SK-N-SH (cell line): ENCODE measurements at regions not wholly inside any gene's neighbourhood (a gene's known extent, or its start where the extent isn't known, plus 50 kb on each side); places are given as distances from the start of the nearest gene placed in this dataset.

Source experiments
- ELF1 ChIP-seq: IDR thresholded peaks from 2 replicates; pipeline ENCODE4 v1.4.0; 2012
- GABPA ChIP-seq: IDR thresholded peaks from 2 replicates; pipeline ENCODE4 v1.4.0; 2012; ENCODE audit warnings: low read depth, mild to moderate bottlenecking
- MXI1 ChIP-seq: IDR thresholded peaks from 2 replicates; pipeline ENCODE4 v1.6.1; 2012; ENCODE audit warnings: mild to moderate bottlenecking, low read depth, low read length, improper control_type of control experiment
- NRF1 ChIP-seq: IDR thresholded peaks from 2 replicates; pipeline ENCODE4 v1.6.1; 2012; ENCODE audit warnings: low read depth, mild to moderate bottlenecking, low read length
- POLR2AphosphoS5 ChIP-seq: IDR thresholded peaks from 2 replicates; pipeline ENCODE4 v1.6.1; 2012; ENCODE audit warnings: low read depth, low read length
- RAD21 ChIP-seq: IDR thresholded peaks from 2 replicates; pipeline ENCODE4 v1.6.1; 2012; ENCODE audit warnings: mild to moderate bottlenecking, low read length
- SIN3A ChIP-seq: IDR thresholded peaks from 2 replicates; pipeline ENCODE4 v1.6.1; 2012; ENCODE audit warnings: low read depth, mild to moderate bottlenecking, low read length, moderate library complexity, borderline replicate concordance
- SMC3 ChIP-seq: IDR thresholded peaks from 2 replicates; pipeline ENCODE4 v1.6.1; 2012; ENCODE audit warnings: low read depth, low read length, improper control_type of control experiment
- TAF1 ChIP-seq: IDR thresholded peaks from 2 replicates; pipeline ENCODE4 v1.6.1; 2012; ENCODE audit warnings: low read depth, mild to moderate bottlenecking, low read length, moderate library complexity, borderline replicate concordance
- TEAD4 ChIP-seq: IDR thresholded peaks from 2 replicates; pipeline ENCODE4 v1.4.0; 2012; ENCODE audit warnings: mild to moderate bottlenecking, borderline replicate concordance; ENCODE audit not compliant: insufficient read depth
- TF ChIP-seq, protein P1 (sequence below): fragments of 200-600 bp; sonication (generic); IDR thresholded peaks from 2 replicates; pipeline ENCODE4 v1.6.1; 2017; ENCODE audit warnings: antibody characterized with exemption, mild to moderate bottlenecking, moderate library complexity

DNA sequence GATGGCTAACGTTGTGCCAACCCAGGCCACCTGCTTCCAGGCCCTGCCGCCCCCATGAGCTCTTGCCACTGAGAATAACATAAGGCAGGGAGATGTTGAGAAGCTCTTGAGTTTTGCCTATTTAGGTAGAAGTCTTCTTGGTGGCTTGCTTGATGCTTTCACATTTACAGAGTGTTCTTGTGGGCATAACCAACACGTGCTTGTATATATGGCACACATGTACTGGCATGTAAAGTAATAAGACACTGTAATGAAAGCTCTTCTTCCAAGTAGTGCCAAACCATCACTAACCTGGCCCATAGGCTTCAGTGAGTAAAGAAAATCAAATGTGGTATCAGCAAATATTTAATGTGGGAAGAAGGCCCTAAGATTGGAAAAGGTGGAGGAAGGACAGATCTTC is 146.9 kb upstream of the CITED2 start:
- TF ChIP-seq, protein P1, sequence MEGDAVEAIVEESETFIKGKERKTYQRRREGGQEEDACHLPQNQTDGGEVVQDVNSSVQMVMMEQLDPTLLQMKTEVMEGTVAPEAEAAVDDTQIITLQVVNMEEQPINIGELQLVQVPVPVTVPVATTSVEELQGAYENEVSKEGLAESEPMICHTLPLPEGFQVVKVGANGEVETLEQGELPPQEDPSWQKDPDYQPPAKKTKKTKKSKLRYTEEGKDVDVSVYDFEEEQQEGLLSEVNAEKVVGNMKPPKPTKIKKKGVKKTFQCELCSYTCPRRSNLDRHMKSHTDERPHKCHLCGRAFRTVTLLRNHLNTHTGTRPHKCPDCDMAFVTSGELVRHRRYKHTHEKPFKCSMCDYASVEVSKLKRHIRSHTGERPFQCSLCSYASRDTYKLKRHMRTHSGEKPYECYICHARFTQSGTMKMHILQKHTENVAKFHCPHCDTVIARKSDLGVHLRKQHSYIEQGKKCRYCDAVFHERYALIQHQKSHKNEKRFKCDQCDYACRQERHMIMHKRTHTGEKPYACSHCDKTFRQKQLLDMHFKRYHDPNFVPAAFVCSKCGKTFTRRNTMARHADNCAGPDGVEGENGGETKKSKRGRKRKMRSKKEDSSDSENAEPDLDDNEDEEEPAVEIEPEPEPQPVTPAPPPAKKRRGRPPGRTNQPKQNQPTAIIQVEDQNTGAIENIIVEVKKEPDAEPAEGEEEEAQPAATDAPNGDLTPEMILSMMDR, result no peak
- TF ChIP-seq SIN3A, result no peak
- no peak for TF ChIP-seq MXI1
- no peak for TF ChIP-seq GABPA
- TF ChIP-seq RAD21, result no peak
- TF ChIP-seq ELF1, result no peak
- TF ChIP-seq NRF1, result no peak
- TF ChIP-seq POLR2AphosphoS5, result no peak
- no peak for TF ChIP-seq TAF1
- TF ChIP-seq SMC3, result no peak
- no peak for TF ChIP-seq TEAD4
